Endothelial cell of umbilical vein (primary cell): ENCODE measurements at regions not wholly inside any gene's neighbourhood (a gene's known extent, or its start where the extent isn't known, plus 50 kb on each side); places are given as distances from the start of the nearest gene placed in this dataset.

Experiments used
- BruUV-seq: library from RNA; stranded (reverse); fragments of 400-500 nt; replicated peaks from 2 replicates; lab custom pipeline; 2021; lab: Mats Ljungman, UMichigan
- CTCF ChIA-PET: fragments of 300-600, 350-600 bp; sonication (Branson Sonifier 250); formaldehyde crosslinking; loops from one replicate; lab custom pipeline; 2021; ENCODE audit warnings: antibody characterized with exemption, inconsistent platforms; lab: Charles Lee
- POLR2A ChIA-PET: fragments of 300-600, 350-600 bp; sonication (Branson Sonifier 250); formaldehyde crosslinking; loops from one replicate; lab custom pipeline; 2021; ENCODE audit warnings: antibody characterized with exemption, inconsistent platforms; lab: Charles Lee
- DNase-seq: peaks from one replicate; pipeline ENCODE4 v3.0.0-alpha.2; 2011; ENCODE audit warnings: low read depth, low spot score
- FAIRE-seq: peaks from 2 replicates; lab custom pipeline; 2011; peaks lifted over from hg19 to GRCh38; lab: Jason Lieb, UNC
- H2AFZ ChIP-seq: 2 replicates; pipeline ENCODE4 v1.6.0; 2012; ENCODE audit warnings: low read depth, low read length, control low read depth, inconsistent platforms
- H3K27ac ChIP-seq: 2 replicates; pipeline ENCODE4 v1.5.1; 2011; ENCODE audit warnings: low read depth, mild to moderate bottlenecking, control low read depth, low read length, moderate library complexity; ENCODE audit not compliant: insufficient read depth
- H3K27me3 ChIP-seq, 2 experiments: 2 replicates each; pipeline versions ENCODE4 v1.6.0 to v1.6.1; 2011; ENCODE audit warnings: low read length in 2 of 2, mixed read lengths in 1 of 2; ENCODE audit not compliant: control insufficient read depth in 2 of 2, insufficient read depth in 2 of 2
- H3K36me3 ChIP-seq, 2 experiments: 2 replicates in 1 of 2; 3 replicates in 1 of 2; pipeline ENCODE4 v1.5.1; 2011; ENCODE audit warnings: low read length in 2 of 2, mild to moderate bottlenecking in 1 of 2, moderate library complexity in 1 of 2; ENCODE audit not compliant: control insufficient read depth in 2 of 2, insufficient read depth in 2 of 2; ENCODE audit errors: extremely low read depth in 1 of 2
- H3K4me1 ChIP-seq: 3 replicates; pipeline ENCODE4 v1.5.1; 2011; ENCODE audit warnings: mild to moderate bottlenecking, low read length; ENCODE audit not compliant: control insufficient read depth, insufficient read depth; ENCODE audit errors: extremely low read depth
- H3K4me2 ChIP-seq: 2 replicates; pipeline ENCODE4 v1.6.1; 2011; ENCODE audit warnings: low read length, control low read depth, mixed read lengths; ENCODE audit not compliant: insufficient read depth
- H3K4me3 ChIP-seq, 3 experiments: fragments of 200-600 bp in 1 of 3; sonication (generic), shearing (Covaris generic) in 1 of 3; replicated peaks in 1 of 3; 2 replicates each; pipeline ENCODE4 v1.5.1; 2011 to 2016; ENCODE audit warnings: control low read depth in 3 of 3, low read length in 3 of 3, mild to moderate bottlenecking in 2 of 3, inconsistent platforms in 1 of 3, low read depth in 1 of 3, moderate library complexity in 1 of 3; ENCODE audit not compliant: insufficient read depth in 1 of 3
- H3K79me2 ChIP-seq: 2 replicates; pipeline ENCODE4 v1.6.0; 2012; ENCODE audit warnings: low read length, inconsistent platforms; ENCODE audit not compliant: control insufficient read depth, insufficient read depth
- H3K9ac ChIP-seq: replicated peaks from 2 replicates; pipeline ENCODE3; 2011; ENCODE audit warnings: low read length, control low read depth; ENCODE audit not compliant: insufficient read depth; ENCODE audit errors: extremely low read depth
- H3K9me1 ChIP-seq: replicated peaks from 3 replicates; pipeline ENCODE4 v1.6.0; 2011; ENCODE audit warnings: mild to moderate bottlenecking, low read length; ENCODE audit not compliant: control insufficient read depth, insufficient read depth; ENCODE audit errors: extremely low read depth
- H3K9me3 ChIP-seq: replicated peaks from 2 replicates; pipeline ENCODE4 v1.5.1; 2012; ENCODE audit warnings: low read length, inconsistent platforms; ENCODE audit not compliant: control insufficient read depth, insufficient read depth
- H4K20me1 ChIP-seq: replicated peaks from 2 replicates; pipeline ENCODE3; 2011; ENCODE audit warnings: mild to moderate bottlenecking, low read length; ENCODE audit not compliant: control insufficient read depth, insufficient read depth; ENCODE audit errors: extremely low read depth
- EZH2 ChIP-seq: IDR thresholded peaks from 2 replicates; pipeline ENCODE4 v1.6.1; 2012; ENCODE audit warnings: borderline replicate concordance, low read depth, mild to moderate bottlenecking, moderate library complexity, low read length, inconsistent platforms; ENCODE audit not compliant: severe bottlenecking
- FOS ChIP-seq: IDR thresholded peaks from 2 replicates; pipeline ENCODE4 v1.6.1; 2011; ENCODE audit warnings: mild to moderate bottlenecking, low read length, moderate library complexity, borderline replicate concordance; ENCODE audit not compliant: insufficient read depth
- GATA2 ChIP-seq: IDR thresholded peaks from 2 replicates; pipeline ENCODE4 v1.7.0; 2011; ENCODE audit warnings: low read depth, mild to moderate bottlenecking, moderate library complexity, mixed read lengths, low read length; ENCODE audit not compliant: insufficient read length, insufficient read depth
- JUN ChIP-seq: IDR thresholded peaks from 2 replicates; pipeline ENCODE4 v1.6.1; 2011; ENCODE audit warnings: borderline replicate concordance, low read depth; ENCODE audit not compliant: insufficient read length, insufficient read depth
- MYC ChIP-seq: IDR thresholded peaks from one replicate; pipeline ENCODE4 v1.6.1; 2011; ENCODE audit warnings: mild to moderate bottlenecking, low read depth, low read length
- POLR2A ChIP-seq: IDR thresholded peaks from 2 replicates; pipeline ENCODE4 v1.6.1; 2012; ENCODE audit warnings: low read depth, mild to moderate bottlenecking, control low read depth, low read length
- POLR2AphosphoS5 ChIP-seq: IDR thresholded peaks from 2 replicates; pipeline ENCODE4 v1.6.1; 2012; ENCODE audit warnings: low read depth, mild to moderate bottlenecking, control low read depth, low read length, moderate library complexity; ENCODE audit not compliant: insufficient read depth
- dilution Hi-C: fragments of 300-500 bp; cut with MboI; formaldehyde crosslinking; loops from one replicate; pipeline ENCODE4 v1.15.0; 2019; ENCODE audit warnings: low sequenced_read_pairs; ENCODE audit not compliant: extremely low pct_ligation_motif_present
- intact Hi-C: fragments of 100-400 bp; cut with micrococcal nuclease; formaldehyde crosslinking; loops from one replicate; pipeline ENCODE4 v1.10.0; 2022
- TF ChIP-seq, protein P1 (sequence below), 2 donors: IDR thresholded peaks; 1 replicate in 1 of 2; 2 replicates in 1 of 2; pipeline ENCODE4 v1.5.1; 2011; ENCODE audit warnings: low read length in 2 of 2, mild to moderate bottlenecking in 2 of 2, moderate library complexity in 2 of 2, control low read depth in 1 of 2, inconsistent platforms in 1 of 2, low read depth in 1 of 2; ENCODE audit not compliant: insufficient read depth in 1 of 2; ENCODE audit errors: extremely low read depth in 1 of 2
- TF ChIP-seq, protein P2 (sequence below): IDR thresholded peaks from 2 replicates; pipeline ENCODE4 v1.6.1; 2011; ENCODE audit not compliant: insufficient read depth, insufficient read length

DNA sequence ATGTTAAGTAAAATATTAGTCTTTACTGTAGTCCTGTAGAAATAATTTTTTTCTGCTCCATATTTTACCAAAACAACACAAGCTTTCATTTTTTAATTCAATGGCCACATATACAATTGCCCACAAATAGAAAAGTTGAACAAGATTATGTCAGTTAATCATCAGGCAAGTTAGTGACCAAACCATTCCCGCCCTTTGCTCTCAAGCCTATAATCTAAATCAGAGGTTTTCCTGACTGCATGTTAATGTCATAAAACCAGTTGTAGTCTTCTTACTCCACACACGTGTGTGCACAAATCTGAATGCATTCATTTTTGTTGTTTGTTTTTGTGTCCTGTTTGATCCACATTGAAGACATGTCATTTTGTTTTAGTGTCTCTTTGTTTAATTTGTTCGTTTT is 1357.7 kb upstream of the GJE1 start:
- FAIRE-seq = no peak
- dilution Hi-C loops = no loop called here
- CTCF ChIA-PET = no interaction called here

More for the DNA sequence above, 1357.7 kb upstream of the GJE1 start:
- H3K4me3 ChIP-seq = no peak overlapping the region
- no peak for TF ChIP-seq EZH2
- TF ChIP-seq JUN = no peak
- no peak for TF ChIP-seq FOS
- TF ChIP-seq, protein P1, sequence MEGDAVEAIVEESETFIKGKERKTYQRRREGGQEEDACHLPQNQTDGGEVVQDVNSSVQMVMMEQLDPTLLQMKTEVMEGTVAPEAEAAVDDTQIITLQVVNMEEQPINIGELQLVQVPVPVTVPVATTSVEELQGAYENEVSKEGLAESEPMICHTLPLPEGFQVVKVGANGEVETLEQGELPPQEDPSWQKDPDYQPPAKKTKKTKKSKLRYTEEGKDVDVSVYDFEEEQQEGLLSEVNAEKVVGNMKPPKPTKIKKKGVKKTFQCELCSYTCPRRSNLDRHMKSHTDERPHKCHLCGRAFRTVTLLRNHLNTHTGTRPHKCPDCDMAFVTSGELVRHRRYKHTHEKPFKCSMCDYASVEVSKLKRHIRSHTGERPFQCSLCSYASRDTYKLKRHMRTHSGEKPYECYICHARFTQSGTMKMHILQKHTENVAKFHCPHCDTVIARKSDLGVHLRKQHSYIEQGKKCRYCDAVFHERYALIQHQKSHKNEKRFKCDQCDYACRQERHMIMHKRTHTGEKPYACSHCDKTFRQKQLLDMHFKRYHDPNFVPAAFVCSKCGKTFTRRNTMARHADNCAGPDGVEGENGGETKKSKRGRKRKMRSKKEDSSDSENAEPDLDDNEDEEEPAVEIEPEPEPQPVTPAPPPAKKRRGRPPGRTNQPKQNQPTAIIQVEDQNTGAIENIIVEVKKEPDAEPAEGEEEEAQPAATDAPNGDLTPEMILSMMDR (IDR thresholded peaks at IDR 0.05; ENCODE audit: extremely low read depth in 1 of 2, insufficient read depth in 1 of 2, low read depth in 1 of 2, low read length in 2 of 2) = no peak
- TF ChIP-seq, protein P2, sequence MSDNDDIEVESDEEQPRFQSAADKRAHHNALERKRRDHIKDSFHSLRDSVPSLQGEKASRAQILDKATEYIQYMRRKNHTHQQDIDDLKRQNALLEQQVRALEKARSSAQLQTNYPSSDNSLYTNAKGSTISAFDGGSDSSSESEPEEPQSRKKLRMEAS = no peak
- TF ChIP-seq MYC = no peak
- no peak for TF ChIP-seq GATA2
- no peak for TF ChIP-seq POLR2A
- TF ChIP-seq POLR2AphosphoS5 = no peak
- intact Hi-C loops = no loop called here
- H4K20me1 ChIP-seq = no peaks in the 10 kb centered on the region
- no peaks in the 10 kb centered on the region for H3K9me3 ChIP-seq
- H3K27me3 ChIP-seq = no peaks in the 10 kb centered on the region
- no peak overlapping the region for H3K9ac ChIP-seq
- H3K36me3 ChIP-seq = no peaks in the 10 kb centered on the region
- no peak overlapping the region for H2AFZ ChIP-seq
- H3K4me2 ChIP-seq = no peak overlapping the region
- H3K27ac ChIP-seq = no peak overlapping the region
- no peaks in the 10 kb centered on the region for H3K79me2 ChIP-seq
- no peaks in the 10 kb centered on the region for H3K9me1 ChIP-seq
- POLR2A ChIA-PET = no interaction called here
- peaks cover 18% of the 10 kb centered on the region for H3K4me1 ChIP-seq
- DNase-seq = no peak
- no TSS peak for BruUV-seq
